ENCODE measurements at regions not wholly inside any gene's neighbourhood (a gene's known extent, or its start where the extent isn't known, plus 50 kb on each side); places are given as distances from the start of the nearest gene placed in this dataset.

- H3K4me3 ChIP-seq (replicated peaks in 1 of 4; ENCODE audit: control extremely low read depth in 1 of 4, insufficient read depth in 1 of 4, low read depth in 3 of 4, low read length in 4 of 4), result no peak overlapping the region
- no peak overlapping the region for H3K27ac ChIP-seq (ENCODE audit: insufficient read depth, low read length)
- H3K4me2 ChIP-seq (ENCODE audit: extremely low read depth, insufficient read depth, low read length), result no peak overlapping the region
- H3K4me1 ChIP-seq (ENCODE audit: control insufficient read depth, extremely low read depth, insufficient read depth, low read length), result no peaks in the 10 kb centered on the region
- no peaks in the 10 kb centered on the region for H4K20me1 ChIP-seq (ENCODE audit: control insufficient read depth, extremely low read depth, insufficient read depth, low read length)
- no peak for DNase-seq (ENCODE audit: low read depth in 2 of 2)
- no peaks in the 10 kb centered on the region for H3K9me3 ChIP-seq (ENCODE audit: control insufficient read depth, insufficient read depth, low read depth, low read length)
- TF ChIP-seq EZH2 (IDR thresholded peaks at IDR 0.05; ENCODE audit: low read length, missing control alignments), result no peak
- TF ChIP-seq CTCF (conservative IDR thresholded peaks at IDR 0.05 in 1 of 2, IDR thresholded peaks at IDR 0.05 in 1 of 2; ENCODE audit: low read depth in 1 of 2, low read length in 2 of 2), result no peak
- H3K9ac ChIP-seq (ENCODE audit: insufficient read depth, low read length), result no peak overlapping the region
- H3K79me2 ChIP-seq (ENCODE audit: control insufficient read depth, insufficient read depth, low read length), result no peaks in the 10 kb centered on the region
- H2AFZ ChIP-seq (ENCODE audit: low read length), result no peak overlapping the region
- H3K27me3 ChIP-seq (ENCODE audit: control insufficient read depth, insufficient read depth, low read length), result no peaks in the 10 kb centered on the region
- H3K36me3 ChIP-seq (ENCODE audit: control insufficient read depth, insufficient read depth, low read length), result no peaks in the 10 kb centered on the region
These were observed 436.5 kb downstream of the HAPSTR1 start for GRCh38 chr16:9527976-9528375.

- H3K27me3 ChIP-seq (ENCODE audit: control insufficient read depth, insufficient read depth, low read length), result no peaks in the 10 kb centered on the region
These were observed 437.2 kb downstream of the HAPSTR1 start for GRCh38 chr16:9528511-9529079.

GRCh38 chr16:9533042-9533441, 441.6 kb downstream of the HAPSTR1 start:
- H4K20me1 ChIP-seq (ENCODE audit: control insufficient read depth, extremely low read depth, insufficient read depth, low read length), result no peaks in the 10 kb centered on the region
- TF ChIP-seq EZH2 (IDR thresholded peaks at IDR 0.05; ENCODE audit: low read length, missing control alignments) (no peak), CTCF (conservative IDR thresholded peaks at IDR 0.05 in 1 of 2, IDR thresholded peaks at IDR 0.05 in 1 of 2; ENCODE audit: low read depth in 1 of 2, low read length in 2 of 2) (no peak)
- H3K27me3 ChIP-seq (ENCODE audit: control insufficient read depth, insufficient read depth, low read length), result no peaks in the 10 kb centered on the region
- H3K79me2 ChIP-seq (ENCODE audit: control insufficient read depth, insufficient read depth, low read length), result no peaks in the 10 kb centered on the region
- H3K36me3 ChIP-seq (ENCODE audit: control insufficient read depth, insufficient read depth, low read length), result no peaks in the 10 kb centered on the region
- no peak overlapping the region for H3K27ac ChIP-seq (ENCODE audit: insufficient read depth, low read length)
- H3K4me1 ChIP-seq (ENCODE audit: control insufficient read depth, extremely low read depth, insufficient read depth, low read length), result no peaks in the 10 kb centered on the region
- H3K9me3 ChIP-seq (ENCODE audit: control insufficient read depth, insufficient read depth, low read depth, low read length), result no peaks in the 10 kb centered on the region
- no peak overlapping the region for H3K4me3 ChIP-seq (replicated peaks in 1 of 4; ENCODE audit: control extremely low read depth in 1 of 4, insufficient read depth in 1 of 4, low read depth in 3 of 4, low read length in 4 of 4)
- H2AFZ ChIP-seq (ENCODE audit: low read length), result no peak overlapping the region
- H3K4me2 ChIP-seq (ENCODE audit: extremely low read depth, insufficient read depth, low read length), result no peak overlapping the region
- DNase-seq (ENCODE audit: low read depth in 2 of 2), result no peak
- no peak overlapping the region for H3K9ac ChIP-seq (ENCODE audit: insufficient read depth, low read length)

More at GRCh38 chr16:9528511-9529079, 437.2 kb downstream of the HAPSTR1 start:
- TF ChIP-seq EZH2 (IDR thresholded peaks at IDR 0.05; ENCODE audit: low read length, missing control alignments) (no peak), CTCF (conservative IDR thresholded peaks at IDR 0.05 in 1 of 2, IDR thresholded peaks at IDR 0.05 in 1 of 2; ENCODE audit: low read depth in 1 of 2, low read length in 2 of 2) (no peak)
- no peak overlapping the region for H3K4me3 ChIP-seq (replicated peaks in 1 of 4; ENCODE audit: control extremely low read depth in 1 of 4, insufficient read depth in 1 of 4, low read depth in 3 of 4, low read length in 4 of 4)
- no peaks in the 10 kb centered on the region for H3K9me3 ChIP-seq (ENCODE audit: control insufficient read depth, insufficient read depth, low read depth, low read length)
- no peak overlapping the region for H2AFZ ChIP-seq (ENCODE audit: low read length)
- H3K27ac ChIP-seq (ENCODE audit: insufficient read depth, low read length), result no peak overlapping the region
- no peak overlapping the region for H3K9ac ChIP-seq (ENCODE audit: insufficient read depth, low read length)
- H3K4me2 ChIP-seq (ENCODE audit: extremely low read depth, insufficient read depth, low read length), result no peak overlapping the region
- H4K20me1 ChIP-seq (ENCODE audit: control insufficient read depth, extremely low read depth, insufficient read depth, low read length), result no peaks in the 10 kb centered on the region
- no peaks in the 10 kb centered on the region for H3K79me2 ChIP-seq (ENCODE audit: control insufficient read depth, insufficient read depth, low read length)
- no peaks in the 10 kb centered on the region for H3K4me1 ChIP-seq (ENCODE audit: control insufficient read depth, extremely low read depth, insufficient read depth, low read length)
- no peak for DNase-seq (ENCODE audit: low read depth in 2 of 2)
- no peaks in the 10 kb centered on the region for H3K36me3 ChIP-seq (ENCODE audit: control insufficient read depth, insufficient read depth, low read length)

Data from fibroblast of lung (primary cell).